ENCODE measurements at regions not wholly inside any gene's neighbourhood (a gene's known extent, or its start where the extent isn't known, plus 50 kb on each side); places are given as distances from the start of the nearest gene placed in this dataset.

GRCh38 chr4:97142893-97143292, 1000.4 kb downstream of the STPG2 start:
- no peak for DNase-seq (ENCODE audit: low spot score in 2 of 2)
- 75 to 77% methylated on average over 4 of the region's 4 CpGs for WGBS, 2 donors
- H3K4me3 ChIP-seq (ENCODE audit: low read depth, poor library complexity, severe bottlenecking) = no peak overlapping the region
- intact Hi-C loops (cut with DNase I; ENCODE audit: low total_unique reads) = no loop called here
- TF ChIP-seq POLR2A (IDR thresholded peaks at IDR 0.05) = no peak
- TF ChIP-seq, protein P1, sequence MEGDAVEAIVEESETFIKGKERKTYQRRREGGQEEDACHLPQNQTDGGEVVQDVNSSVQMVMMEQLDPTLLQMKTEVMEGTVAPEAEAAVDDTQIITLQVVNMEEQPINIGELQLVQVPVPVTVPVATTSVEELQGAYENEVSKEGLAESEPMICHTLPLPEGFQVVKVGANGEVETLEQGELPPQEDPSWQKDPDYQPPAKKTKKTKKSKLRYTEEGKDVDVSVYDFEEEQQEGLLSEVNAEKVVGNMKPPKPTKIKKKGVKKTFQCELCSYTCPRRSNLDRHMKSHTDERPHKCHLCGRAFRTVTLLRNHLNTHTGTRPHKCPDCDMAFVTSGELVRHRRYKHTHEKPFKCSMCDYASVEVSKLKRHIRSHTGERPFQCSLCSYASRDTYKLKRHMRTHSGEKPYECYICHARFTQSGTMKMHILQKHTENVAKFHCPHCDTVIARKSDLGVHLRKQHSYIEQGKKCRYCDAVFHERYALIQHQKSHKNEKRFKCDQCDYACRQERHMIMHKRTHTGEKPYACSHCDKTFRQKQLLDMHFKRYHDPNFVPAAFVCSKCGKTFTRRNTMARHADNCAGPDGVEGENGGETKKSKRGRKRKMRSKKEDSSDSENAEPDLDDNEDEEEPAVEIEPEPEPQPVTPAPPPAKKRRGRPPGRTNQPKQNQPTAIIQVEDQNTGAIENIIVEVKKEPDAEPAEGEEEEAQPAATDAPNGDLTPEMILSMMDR (IDR thresholded peaks at IDR 0.05) = no peak

- WGBS, 2 donors = 51 to 62% methylated on average over 1 of the region's 1 CpG
- TF ChIP-seq, protein P1 (IDR thresholded peaks at IDR 0.05) = no peak
- TF ChIP-seq POLR2A (IDR thresholded peaks at IDR 0.05) = no peak
- DNase-seq (ENCODE audit: low spot score in 2 of 2) = no peak
- no peak overlapping the region for H3K4me3 ChIP-seq (ENCODE audit: low read depth, poor library complexity, severe bottlenecking)
- intact Hi-C loops (cut with DNase I; ENCODE audit: low total_unique reads) = no loop called here
Observed at GRCh38 chr4:97144199-97144598, 999.1 kb downstream of the STPG2 start.

DNA sequence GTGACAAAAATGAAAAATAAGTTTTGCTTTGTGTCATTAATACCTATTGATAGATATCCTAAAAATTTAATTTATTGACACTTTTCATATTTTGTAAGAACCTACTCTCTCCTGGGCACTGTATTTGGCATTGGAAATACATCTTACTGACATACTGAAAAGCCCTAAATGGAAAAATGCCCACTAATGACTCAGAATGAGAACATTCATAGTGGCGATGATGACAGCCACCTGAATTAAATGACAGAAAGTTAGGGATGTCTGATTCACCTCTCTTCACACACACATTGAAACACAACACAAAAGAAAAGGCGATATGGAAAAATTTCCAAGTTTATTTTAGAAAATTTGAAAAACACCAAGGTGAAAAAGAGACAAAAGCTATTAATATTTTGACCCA, 992.3 kb downstream of the STPG2 start:
- no peak overlapping the region for H3K4me3 ChIP-seq (ENCODE audit: low read depth, poor library complexity, severe bottlenecking)
- no peak for DNase-seq (ENCODE audit: low spot score in 2 of 2)
- intact Hi-C loops (cut with DNase I; ENCODE audit: low total_unique reads) = no loop called here
- WGBS, 2 donors = 78 to 83% methylated on average over 2 of the region's 2 CpGs
- TF ChIP-seq, protein P1 (IDR thresholded peaks at IDR 0.05) = no peak
- no peak for TF ChIP-seq POLR2A (IDR thresholded peaks at IDR 0.05)

DNA sequence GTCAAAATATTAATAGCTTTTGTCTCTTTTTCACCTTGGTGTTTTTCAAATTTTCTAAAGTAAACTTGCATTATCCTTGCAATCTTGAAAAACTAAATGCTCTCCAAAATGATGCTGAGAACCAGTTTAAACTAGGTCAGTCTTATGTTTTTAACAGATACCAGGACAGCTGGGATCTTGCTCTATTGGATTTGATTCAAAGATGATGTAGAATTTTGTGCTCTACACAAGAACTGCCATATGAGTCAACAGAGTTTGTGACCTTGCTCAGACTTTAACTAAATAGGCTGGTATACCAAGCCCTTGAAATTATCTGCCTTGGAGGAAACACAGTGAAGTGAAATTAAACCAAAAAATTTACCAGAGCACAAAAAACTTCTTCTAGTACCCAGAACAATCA, 991.1 kb downstream of the STPG2 start:
- intact Hi-C loops (cut with DNase I; ENCODE audit: low total_unique reads) = no loop called here

DNA sequence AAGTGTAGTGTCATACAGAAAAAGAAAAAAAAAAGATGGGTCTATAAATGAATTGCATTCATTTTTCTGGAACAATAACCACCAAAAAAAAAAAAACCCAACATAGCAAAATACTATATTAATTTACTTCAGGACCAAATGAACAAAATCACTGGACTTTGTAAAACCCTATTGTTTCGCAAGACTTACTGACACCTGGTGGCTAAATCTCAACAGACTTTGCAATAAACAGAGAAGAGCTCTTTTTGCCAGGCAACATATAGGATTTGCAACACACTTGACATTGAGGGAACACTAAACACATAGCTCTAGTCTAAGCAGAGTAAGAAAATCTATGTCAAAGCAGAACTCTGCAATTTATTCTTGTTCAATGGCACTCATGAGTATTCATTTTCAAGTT, 990.2 kb downstream of the STPG2 start:
- H3K4me3 ChIP-seq (ENCODE audit: low read depth, poor library complexity, severe bottlenecking) = no peak overlapping the region
- WGBS, 2 donors = 81% methylated on average over 1 of the region's 1 CpG
- no peak for TF ChIP-seq POLR2A (IDR thresholded peaks at IDR 0.05)
- TF ChIP-seq, protein P1 (IDR thresholded peaks at IDR 0.05) = no peak
- no peak for DNase-seq (ENCODE audit: low spot score in 2 of 2)
- intact Hi-C loops (cut with DNase I; ENCODE audit: low total_unique reads) = no loop called here

More for the DNA sequence above, 991.1 kb downstream of the STPG2 start:
- no peak overlapping the region for H3K4me3 ChIP-seq (ENCODE audit: low read depth, poor library complexity, severe bottlenecking)
- DNase-seq (ENCODE audit: low spot score in 2 of 2) = no peak
- TF ChIP-seq, protein P1 (IDR thresholded peaks at IDR 0.05) = no peak
- no peak for TF ChIP-seq POLR2A (IDR thresholded peaks at IDR 0.05)

- no peak overlapping the region for H3K4me3 ChIP-seq (ENCODE audit: low read depth, poor library complexity, severe bottlenecking)
- intact Hi-C loops (cut with DNase I; ENCODE audit: low total_unique reads) = no loop called here
- WGBS, 2 donors = 33 to 53% methylated on average over 1 of the region's 1 CpG
- no peak for DNase-seq (ENCODE audit: low spot score in 2 of 2)
- TF ChIP-seq POLR2A (IDR thresholded peaks at IDR 0.05) = no peak
- TF ChIP-seq, protein P1 (IDR thresholded peaks at IDR 0.05) = no peak
Observed at GRCh38 chr4:97159625-97160024, 983.7 kb downstream of the STPG2 start.
